ENCODE measurements at regions not wholly inside any gene's neighbourhood (a gene's known extent, or its start where the extent isn't known, plus 50 kb on each side); places are given as distances from the start of the nearest gene placed in this dataset.

- H3K4me1 ChIP-seq (ENCODE audit: insufficient read depth) = no peaks in the 10 kb centered on the region
- H3K4me2 ChIP-seq (ENCODE audit: unreplicated experiment) = no peak overlapping the region
- H3K4me3 ChIP-seq = no peak overlapping the region
- no peaks in the 10 kb centered on the region for H3K27me3 ChIP-seq (replicated peaks; ENCODE audit: insufficient read depth)
- in situ Hi-C loops (cut with MboI) = no loop called here
- H3F3A ChIP-seq (ENCODE audit: insufficient read depth) = no peaks in the 10 kb centered on the region
- no peaks in the 10 kb centered on the region for H4K20me1 ChIP-seq (ENCODE audit: insufficient read depth)
- DNase-seq = no peak
- H3K9me3 ChIP-seq (ENCODE audit: low read depth) = no peaks in the 10 kb centered on the region
- no peak overlapping the region for H2AFZ ChIP-seq
- no peak overlapping the region for H3K27ac ChIP-seq
- TF ChIP-seq EZH2phosphoT487 (IDR thresholded peaks at IDR 0.05; ENCODE audit: insufficient read depth, low read depth) (no peak), EZH2 (IDR thresholded peaks at IDR 0.05; ENCODE audit: insufficient read depth, poor library complexity, severe bottlenecking) (no peak)
- H3K79me2 ChIP-seq (ENCODE audit: insufficient read depth) = no peaks in the 10 kb centered on the region
- no peak overlapping the region for H3K9ac ChIP-seq
- WGBS, 2 experiments (ENCODE audit: low coverage in 1 of 2, low lambda C conversion rate in 2 of 2, missing lambda C conversion rate in 2 of 2) = 40 to 43% methylated on average over 7 to 9 of the region's 9 CpGs
- no peaks in the 10 kb centered on the region for H3K9me2 ChIP-seq (ENCODE audit: insufficient read depth)
- no peaks in the 10 kb centered on the region for H3K36me3 ChIP-seq (ENCODE audit: low read depth)
These were observed 390.3 kb downstream of the SH2D1A start for GRCh38 chrX:124736553-124737270.

GRCh38 chrX:124737771-124738170 lies 391.4 kb downstream of the SH2D1A start:
- Histone ChIP-seq H3K27me3 (replicated peaks; ENCODE audit: insufficient read depth) (no peaks in the 10 kb centered on the region), H2AFZ (no peak overlapping the region), H3K4me1 (ENCODE audit: insufficient read depth) (no peaks in the 10 kb centered on the region), H3K4me3 (no peak overlapping the region), H3K9me2 (ENCODE audit: insufficient read depth) (no peaks in the 10 kb centered on the region), H3K9ac (no peak overlapping the region), H3K9me3 (ENCODE audit: low read depth) (no peaks in the 10 kb centered on the region), H3F3A (ENCODE audit: insufficient read depth) (no peaks in the 10 kb centered on the region), H3K4me2 (ENCODE audit: unreplicated experiment) (no peak overlapping the region), H3K36me3 (ENCODE audit: low read depth) (no peaks in the 10 kb centered on the region), H3K79me2 (ENCODE audit: insufficient read depth) (no peaks in the 10 kb centered on the region), H3K27ac (no peak overlapping the region), H4K20me1 (ENCODE audit: insufficient read depth) (no peaks in the 10 kb centered on the region)
- 30 to 43% methylated on average over 4 of the region's 4 CpGs for WGBS, 2 experiments (ENCODE audit: low coverage in 1 of 2, low lambda C conversion rate in 2 of 2, missing lambda C conversion rate in 2 of 2)
- in situ Hi-C loops (cut with MboI) = no loop called here
- no peak for DNase-seq
- no peak for TF ChIP-seq EZH2 (IDR thresholded peaks at IDR 0.05; ENCODE audit: insufficient read depth, poor library complexity, severe bottlenecking)
- TF ChIP-seq EZH2phosphoT487 (IDR thresholded peaks at IDR 0.05; ENCODE audit: insufficient read depth, low read depth) = no peak

- Histone ChIP-seq H3K4me3 (no peak overlapping the region), H4K20me1 (ENCODE audit: insufficient read depth) (no peaks in the 10 kb centered on the region), H2AFZ (no peak overlapping the region), H3K9me3 (ENCODE audit: low read depth) (no peaks in the 10 kb centered on the region), H3K4me2 (ENCODE audit: unreplicated experiment) (no peak overlapping the region), H3K79me2 (ENCODE audit: insufficient read depth) (no peaks in the 10 kb centered on the region), H3K9me2 (ENCODE audit: insufficient read depth) (no peaks in the 10 kb centered on the region), H3F3A (ENCODE audit: insufficient read depth) (no peaks in the 10 kb centered on the region), H3K4me1 (ENCODE audit: insufficient read depth) (no peaks in the 10 kb centered on the region), H3K27ac (no peak overlapping the region), H3K9ac (no peak overlapping the region), H3K36me3 (ENCODE audit: low read depth) (no peaks in the 10 kb centered on the region), H3K27me3 (replicated peaks; ENCODE audit: insufficient read depth) (no peaks in the 10 kb centered on the region)
- in situ Hi-C loops (cut with MboI) = no loop called here
- TF ChIP-seq EZH2 (IDR thresholded peaks at IDR 0.05; ENCODE audit: insufficient read depth, poor library complexity, severe bottlenecking) = no peak
- no peak for TF ChIP-seq EZH2phosphoT487 (IDR thresholded peaks at IDR 0.05; ENCODE audit: insufficient read depth, low read depth)
- 13 to 23% methylated on average over 2 of the region's 2 CpGs for WGBS, 2 experiments (ENCODE audit: low coverage in 1 of 2, low lambda C conversion rate in 2 of 2, missing lambda C conversion rate in 2 of 2)
- DNase-seq = no peak
These were observed 400.9 kb downstream of the SH2D1A start for GRCh38 chrX:124747295-124747694.

GRCh38 chrX:124764354-124764753 lies 418.0 kb downstream of the SH2D1A start:
- Histone ChIP-seq H3K36me3 (ENCODE audit: low read depth) (no peaks in the 10 kb centered on the region), H3K79me2 (ENCODE audit: insufficient read depth) (no peaks in the 10 kb centered on the region), H3K9me2 (ENCODE audit: insufficient read depth) (no peaks in the 10 kb centered on the region), H3K9ac (no peak overlapping the region), H3K27me3 (replicated peaks; ENCODE audit: insufficient read depth) (no peaks in the 10 kb centered on the region), H3K9me3 (ENCODE audit: low read depth) (no peaks in the 10 kb centered on the region), H3K4me2 (ENCODE audit: unreplicated experiment) (no peak overlapping the region), H3K27ac (no peak overlapping the region), H2AFZ (no peak overlapping the region), H3K4me1 (ENCODE audit: insufficient read depth) (no peaks in the 10 kb centered on the region), H3F3A (ENCODE audit: insufficient read depth) (no peaks in the 10 kb centered on the region), H4K20me1 (ENCODE audit: insufficient read depth) (no peaks in the 10 kb centered on the region), H3K4me3 (no peak overlapping the region)
- in situ Hi-C loops (cut with MboI) = no loop called here
- TF ChIP-seq EZH2phosphoT487 (IDR thresholded peaks at IDR 0.05; ENCODE audit: insufficient read depth, low read depth) (no peak), EZH2 (IDR thresholded peaks at IDR 0.05; ENCODE audit: insufficient read depth, poor library complexity, severe bottlenecking) (no peak)
- WGBS, 2 experiments (ENCODE audit: low coverage in 1 of 2, low lambda C conversion rate in 2 of 2, missing lambda C conversion rate in 2 of 2) = 15 to 33% methylated on average over 1 of the region's 1 CpG
- DNase-seq = no peak

Measured in GM23248 (cell line).